ENCODE measurements at regions not wholly inside any gene's neighbourhood (a gene's known extent, or its start where the extent isn't known, plus 50 kb on each side); places are given as distances from the start of the nearest gene placed in this dataset.
"Not testable (repeated sequence)": the region's sequence is repeated elsewhere in the genome, so short reads cannot be mapped to it uniquely, and the experiment has no call there.

DNA sequence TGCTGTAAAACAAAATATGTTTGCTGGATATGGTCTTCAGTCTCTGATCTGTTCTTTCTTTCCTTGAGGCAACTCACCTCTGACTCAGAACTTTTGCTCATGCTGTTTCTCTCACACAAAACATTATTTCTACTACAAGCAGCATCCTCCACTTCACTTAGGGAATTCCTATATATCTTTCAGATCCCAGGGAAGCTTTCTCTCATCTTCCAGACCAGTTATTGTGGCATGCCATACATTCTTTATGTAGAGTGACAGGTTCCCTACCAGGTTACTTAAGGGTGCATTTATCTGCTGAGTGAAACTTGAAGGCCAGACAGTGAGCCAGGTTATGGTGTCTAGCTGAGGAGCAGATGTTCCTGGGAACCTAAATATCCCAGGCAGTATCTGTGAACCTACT lies 1226.0 kb downstream of the CDH8 start:
- no peak for DNase-seq (ENCODE audit: low read depth in 2 of 2)

DNA sequence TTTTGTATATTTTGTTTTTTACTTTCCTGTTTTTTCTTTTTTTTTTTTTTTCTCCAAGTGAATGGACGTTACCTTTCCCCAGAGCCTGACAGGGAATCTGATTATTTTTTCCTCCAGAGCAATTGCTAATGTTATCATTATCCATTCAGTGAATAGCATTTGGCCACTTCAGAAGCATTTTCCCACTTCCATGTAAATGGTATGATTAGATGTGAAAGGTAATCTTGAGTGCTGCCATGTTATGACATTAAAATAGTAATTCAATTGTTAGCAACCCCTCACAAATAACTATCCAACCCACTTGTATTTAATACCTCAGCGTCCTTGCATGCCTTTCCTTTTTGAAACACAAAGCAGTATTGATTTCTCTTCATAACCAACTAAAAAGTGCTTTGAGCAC lies 1243.8 kb downstream of the CDH8 start:
- no peak for DNase-seq (ENCODE audit: low read depth in 2 of 2)

DNA sequence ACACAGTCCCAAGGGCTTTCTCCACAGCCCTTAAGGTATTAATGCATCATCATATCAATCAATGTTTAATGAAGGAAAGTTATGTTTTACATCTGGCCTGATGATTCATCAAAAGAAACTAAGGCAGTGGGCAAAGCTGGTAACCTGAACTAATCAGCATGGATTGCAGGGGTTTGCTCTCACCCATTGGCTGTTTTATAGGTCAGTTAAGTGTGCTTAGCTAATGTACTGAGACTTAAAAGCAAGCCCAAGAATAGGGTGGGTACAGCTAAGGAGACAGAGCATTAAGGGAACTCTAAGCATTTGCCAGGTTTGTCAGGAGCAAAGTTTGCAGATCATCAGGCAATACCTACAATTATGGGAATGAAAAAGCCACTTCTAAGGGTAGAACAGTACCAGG lies 1247.6 kb downstream of the CDH8 start:
- DNase-seq (ENCODE audit: low read depth in 2 of 2), result no peak

DNA sequence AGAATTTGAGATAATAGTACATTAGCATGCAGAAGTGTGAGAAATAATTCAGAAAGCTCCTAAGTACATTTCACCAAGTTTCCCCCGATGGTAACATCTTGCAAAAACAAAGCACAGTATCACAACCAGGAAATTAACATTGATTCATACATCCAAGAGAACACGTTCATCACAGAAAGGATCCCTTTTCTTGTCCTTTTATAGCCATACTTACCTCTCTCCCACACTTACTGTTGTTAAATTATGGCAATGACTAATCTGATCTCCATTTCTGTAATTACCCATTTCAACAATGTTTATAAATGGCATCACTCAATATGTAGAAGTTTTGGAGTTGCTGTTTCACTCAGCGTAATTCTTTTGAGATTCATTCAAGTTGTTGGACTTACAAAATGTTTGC lies 1260.0 kb downstream of the CDH8 start:
- DNase-seq (ENCODE audit: low read depth in 2 of 2), result no peak

DNA sequence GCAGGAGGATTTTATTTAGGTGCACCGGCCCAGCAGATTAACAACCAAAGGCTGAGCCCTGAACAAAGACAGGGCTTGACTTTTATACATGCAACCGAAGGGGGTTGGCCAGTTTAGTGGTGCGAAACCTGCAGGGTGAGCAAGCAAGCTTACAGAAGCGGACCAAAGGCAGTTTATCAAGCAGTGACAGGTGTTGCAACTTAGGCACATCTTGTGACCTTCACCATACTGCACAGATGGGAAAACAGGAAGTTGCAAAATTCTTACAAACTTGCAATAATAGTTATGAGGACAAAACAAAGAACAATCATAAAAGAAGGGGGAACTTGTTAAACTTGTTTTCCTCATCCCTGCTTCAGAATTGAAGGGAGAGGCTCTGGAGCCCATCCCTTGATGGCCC lies 1265.1 kb downstream of the CDH8 start:
- DNase-seq (ENCODE audit: low read depth in 2 of 2), result no peak

DNA sequence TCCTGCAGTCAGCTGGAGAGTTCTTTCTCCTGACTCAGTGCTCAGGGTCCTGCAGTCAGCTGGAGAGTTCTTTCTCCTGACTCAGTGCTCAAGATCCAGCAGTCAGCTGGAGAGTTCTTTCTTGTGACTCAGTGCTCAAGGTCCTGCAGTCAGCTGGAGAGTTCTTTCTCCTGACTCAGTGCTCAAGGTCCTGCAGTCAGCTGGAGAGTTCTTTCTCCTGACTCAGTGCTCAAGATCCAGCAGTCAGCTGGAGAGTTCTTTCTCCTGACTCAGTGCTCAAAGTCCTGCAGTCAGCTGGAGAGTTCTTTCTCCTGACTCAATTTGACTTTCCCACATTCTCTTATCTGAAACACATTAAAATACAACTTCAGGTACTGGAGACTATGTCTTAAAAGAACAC lies 1265.9 kb downstream of the CDH8 start:
- not testable (repeated sequence) for DNase-seq (ENCODE audit: low read depth in 2 of 2)

DNA sequence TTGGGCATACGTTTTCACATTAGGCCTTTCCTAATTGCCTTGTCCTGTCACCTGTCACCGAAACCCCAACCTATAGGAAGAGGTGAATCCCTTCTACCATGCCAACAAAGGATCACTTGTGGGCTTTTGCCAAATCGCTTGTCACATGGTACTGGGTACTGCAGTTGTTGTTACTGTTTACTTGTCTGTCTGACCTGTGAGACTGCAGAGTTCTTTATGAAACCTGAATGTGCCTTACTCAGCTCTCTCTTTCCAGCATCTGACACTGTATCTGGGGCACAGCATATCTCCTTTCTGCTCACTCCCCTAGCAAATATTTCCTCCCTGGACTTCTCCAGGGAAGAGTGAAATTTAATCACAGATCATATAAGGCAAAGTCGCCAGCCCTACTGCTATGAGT lies 1272.4 kb downstream of the CDH8 start:
- no peak for DNase-seq (ENCODE audit: low read depth in 2 of 2)

DNA sequence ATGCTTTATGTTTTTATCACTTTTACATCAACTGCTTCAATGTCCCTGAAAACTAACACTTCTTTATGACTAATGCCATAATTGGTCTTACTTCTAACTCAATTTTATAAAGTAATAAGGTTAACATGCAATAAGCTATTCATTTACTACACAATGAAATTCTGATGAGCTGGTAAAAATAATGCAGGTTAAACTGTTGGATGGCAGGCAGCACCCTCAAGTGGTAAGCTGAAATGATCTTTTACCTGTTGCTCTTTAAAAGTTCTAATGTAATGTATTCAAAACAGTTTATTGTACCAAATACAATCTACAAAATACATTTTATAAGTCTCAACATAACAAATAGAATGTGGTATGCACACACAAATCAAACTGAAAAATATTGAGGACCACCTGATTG lies 1280.3 kb downstream of the CDH8 start:
- DNase-seq (ENCODE audit: low read depth in 2 of 2), result no peak

DNA sequence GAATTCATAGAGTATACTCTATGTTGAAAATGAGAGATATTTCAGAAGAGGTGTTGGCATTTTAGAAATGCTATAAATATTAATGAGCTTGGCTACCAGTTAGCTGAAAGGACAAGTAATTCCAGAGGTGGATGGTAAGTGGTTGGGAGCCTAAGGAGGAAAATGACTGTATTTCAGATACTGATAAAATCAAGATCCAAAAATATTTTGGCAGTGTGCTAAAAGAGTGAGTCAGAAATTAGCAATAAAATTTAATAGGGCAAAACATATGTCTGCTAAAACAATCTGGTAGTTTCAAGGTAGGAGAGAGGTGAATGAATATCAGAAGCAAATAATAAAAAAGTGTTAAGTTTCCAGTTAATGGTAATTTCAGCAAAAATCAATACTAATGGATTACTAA lies 1287.9 kb downstream of the CDH8 start:
- DNase-seq (ENCODE audit: low read depth in 2 of 2), result no peak

DNA sequence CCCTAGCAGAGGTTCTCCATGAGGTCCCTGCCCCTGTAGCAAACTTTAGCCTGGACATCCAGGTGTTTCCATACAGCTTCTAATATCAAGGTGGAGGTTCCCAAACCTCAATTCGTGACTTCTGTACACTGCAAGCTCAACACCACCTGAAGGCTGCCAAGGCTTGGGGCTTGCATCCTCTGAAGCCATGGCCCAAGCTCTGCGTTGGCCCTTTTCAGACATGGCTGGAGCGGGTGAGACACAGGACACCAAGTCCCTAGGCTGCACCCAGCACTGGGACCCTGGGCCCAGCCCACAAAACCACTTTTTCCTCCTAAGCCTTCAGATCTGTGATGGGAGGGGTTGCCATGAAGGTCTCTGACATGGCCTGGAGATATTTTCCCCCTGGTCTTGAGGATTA lies 1292.0 kb downstream of the CDH8 start:
- DNase-seq (ENCODE audit: low read depth in 2 of 2), result no peak

DNA sequence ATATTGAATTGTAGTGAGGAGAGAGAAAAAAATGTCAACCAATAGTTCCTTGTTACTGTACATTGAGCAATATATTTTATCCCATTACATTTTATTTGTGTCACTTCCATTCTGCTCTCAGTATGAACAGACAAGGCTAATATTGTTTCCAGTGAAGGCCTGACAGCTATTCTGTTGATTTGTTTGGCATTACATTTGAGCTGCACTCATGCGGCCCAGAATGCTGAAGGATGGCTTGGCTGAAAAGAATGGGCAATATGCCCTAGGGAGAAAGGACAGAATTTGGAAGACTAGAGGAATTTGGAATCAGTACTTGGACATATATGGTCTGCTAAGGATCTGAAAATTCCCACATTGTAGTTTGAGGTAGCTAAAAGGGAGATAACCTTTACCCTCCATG lies 1294.4 kb downstream of the CDH8 start:
- no peak for DNase-seq (ENCODE audit: low read depth in 2 of 2)

DNA sequence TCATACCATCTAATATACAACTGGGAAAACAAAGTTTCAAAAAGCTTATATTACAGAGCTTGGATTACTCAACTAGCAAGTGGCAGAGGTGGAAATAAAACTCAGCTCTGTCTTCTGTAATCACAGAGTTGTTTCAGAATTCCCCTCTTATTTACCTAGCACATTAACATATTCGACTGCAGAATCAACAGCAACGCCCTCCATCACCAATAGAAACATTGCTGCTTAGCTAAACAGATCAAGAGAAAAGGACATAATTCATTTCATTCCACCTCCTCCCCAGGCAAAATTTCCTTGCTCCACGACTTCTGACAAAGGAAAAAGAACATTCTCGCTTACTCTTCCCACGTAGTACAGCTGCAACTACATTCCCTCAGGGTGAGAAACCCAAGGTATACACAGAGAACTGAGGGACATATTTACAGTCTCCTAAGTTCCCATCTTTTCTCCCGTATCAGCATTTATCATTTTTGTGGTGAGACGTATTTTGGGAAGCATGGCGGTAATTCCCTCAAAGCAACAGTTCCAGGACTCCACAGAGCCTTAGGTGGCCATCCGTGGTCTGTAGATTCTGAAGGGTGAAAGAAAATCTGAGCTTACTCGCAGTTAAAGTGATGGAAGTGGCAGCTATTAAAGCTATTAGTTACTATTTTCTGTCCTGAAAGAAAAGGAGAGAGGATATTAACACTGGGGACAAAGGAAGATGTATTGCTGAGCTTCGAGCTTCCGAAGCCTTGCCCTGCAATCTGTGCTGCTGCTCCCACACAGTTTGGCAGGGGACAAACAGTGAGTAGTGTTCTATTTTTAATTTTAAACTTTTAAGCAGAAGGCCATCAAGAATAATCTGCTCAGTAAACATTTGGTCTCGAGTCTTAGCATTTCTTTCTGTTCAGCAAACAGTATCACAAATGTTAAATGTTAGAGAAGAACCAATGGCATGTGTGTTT lies 1296.2 kb downstream of the CDH8 start:
- DNase-seq (ENCODE audit: low read depth in 2 of 2), result no peak

DNA sequence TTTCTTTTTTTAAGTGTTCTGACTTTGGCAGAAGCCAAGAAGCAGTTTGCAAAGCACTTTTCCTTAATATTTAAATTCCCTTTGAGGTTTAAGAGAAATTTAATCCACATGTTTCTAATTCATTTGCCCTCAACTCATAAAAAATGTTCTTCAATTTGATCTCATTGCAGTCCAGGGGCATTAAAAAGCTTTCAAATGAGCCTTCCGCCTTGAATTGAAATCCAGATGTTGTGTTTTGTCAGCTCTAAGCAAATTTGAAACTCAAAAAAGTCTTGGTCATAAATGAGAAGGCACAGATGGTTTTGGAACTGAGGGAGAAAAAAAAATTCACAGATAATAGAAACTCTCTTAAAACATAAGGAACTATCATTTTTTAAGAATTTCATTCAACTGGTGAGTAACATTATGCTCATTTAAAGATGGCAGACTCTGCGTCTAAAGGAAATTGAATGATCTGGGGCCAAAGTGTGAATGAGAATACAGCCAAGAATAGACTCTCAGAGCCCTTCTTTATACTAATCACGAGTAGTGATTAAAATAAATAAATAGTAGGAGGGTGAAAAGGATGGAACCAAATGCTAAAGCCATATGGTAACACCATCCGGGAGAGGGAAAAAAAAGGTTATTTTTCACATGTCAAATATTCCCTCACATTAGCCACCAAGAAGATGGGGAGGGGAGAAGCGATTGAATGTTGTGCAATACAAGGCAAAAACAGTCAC lies 1304.7 kb downstream of the CDH8 start:
- no peak for DNase-seq (ENCODE audit: low read depth in 2 of 2)

DNA sequence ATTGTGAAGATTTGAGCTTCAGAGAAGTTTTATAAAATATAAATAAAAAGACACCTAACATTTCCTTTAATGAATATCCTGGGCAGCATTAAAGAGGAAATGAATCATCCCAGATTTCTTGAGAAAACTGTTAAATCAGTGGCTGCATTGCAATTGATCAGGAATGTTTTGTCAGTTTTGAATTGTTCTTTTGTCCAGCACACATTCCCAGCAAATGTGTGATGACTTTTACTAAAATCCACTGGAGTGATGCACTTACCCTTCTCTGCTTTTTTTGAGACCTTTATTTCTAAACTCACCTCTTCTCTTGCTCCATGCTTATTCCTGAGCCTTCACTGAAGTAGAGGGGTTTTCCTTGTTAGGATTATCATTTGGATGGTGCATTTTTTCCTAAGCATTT lies 1307.2 kb downstream of the CDH8 start:
- DNase-seq (ENCODE audit: low read depth in 2 of 2), result no peak

DNA sequence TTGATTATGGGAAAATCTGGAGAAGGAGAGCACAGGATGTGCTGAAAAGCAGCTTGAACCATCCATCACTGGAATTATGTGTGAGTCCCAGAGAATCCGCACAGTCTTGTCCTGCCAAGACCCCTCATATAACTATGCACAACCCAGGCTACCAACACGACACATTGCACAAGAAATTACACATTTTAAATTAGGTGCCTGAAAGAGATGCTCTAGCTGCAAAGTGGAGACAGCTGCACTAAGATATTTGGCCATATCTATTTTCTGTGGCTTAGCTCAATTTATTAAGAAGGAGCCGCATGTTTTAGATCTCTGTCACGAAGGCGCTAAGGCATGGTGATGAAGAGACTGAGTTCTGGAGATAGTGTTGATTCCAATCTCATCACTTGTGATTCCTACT lies 1308.4 kb downstream of the CDH8 start:
- no peak for DNase-seq (ENCODE audit: low read depth in 2 of 2)

DNA sequence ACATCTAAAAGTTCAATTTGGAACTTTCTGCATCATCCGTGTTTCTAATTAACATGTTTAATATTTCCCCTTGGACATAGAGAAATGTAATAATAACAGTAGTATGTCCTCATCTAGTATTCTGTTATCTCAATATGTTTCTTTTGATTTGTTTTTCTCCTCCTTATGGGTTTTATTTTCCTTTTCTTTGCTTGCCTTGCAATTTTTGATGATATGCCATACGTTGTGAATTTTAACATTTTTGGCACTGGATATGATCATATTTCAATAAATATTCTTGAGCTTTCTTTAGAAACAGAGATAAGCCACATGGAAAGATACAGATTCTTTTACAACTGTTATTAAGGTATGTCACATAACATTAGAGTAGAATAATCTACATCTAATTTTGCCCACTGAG lies 1316.2 kb downstream of the CDH8 start:
- no peak for DNase-seq (ENCODE audit: low read depth in 2 of 2)

DNA sequence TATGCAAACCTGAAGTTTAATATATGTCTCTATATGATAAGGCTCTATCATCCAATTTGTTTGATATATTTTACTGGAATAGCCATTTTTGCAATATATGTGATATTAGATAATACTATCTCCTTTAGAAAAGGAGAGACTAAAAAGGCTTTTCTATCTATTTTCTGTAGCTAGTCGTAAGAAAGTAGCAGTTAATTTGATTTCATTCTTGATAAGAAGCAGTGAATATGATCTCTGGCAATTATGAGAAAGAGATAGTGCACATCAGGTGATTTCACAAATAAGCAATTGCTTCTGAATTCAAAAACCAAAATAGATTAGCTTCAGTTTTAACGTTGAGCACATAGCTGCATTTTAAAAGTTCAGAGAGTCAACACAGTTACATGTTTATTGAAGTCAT lies 1318.4 kb downstream of the CDH8 start:
- no peak for DNase-seq (ENCODE audit: low read depth in 2 of 2)

DNA sequence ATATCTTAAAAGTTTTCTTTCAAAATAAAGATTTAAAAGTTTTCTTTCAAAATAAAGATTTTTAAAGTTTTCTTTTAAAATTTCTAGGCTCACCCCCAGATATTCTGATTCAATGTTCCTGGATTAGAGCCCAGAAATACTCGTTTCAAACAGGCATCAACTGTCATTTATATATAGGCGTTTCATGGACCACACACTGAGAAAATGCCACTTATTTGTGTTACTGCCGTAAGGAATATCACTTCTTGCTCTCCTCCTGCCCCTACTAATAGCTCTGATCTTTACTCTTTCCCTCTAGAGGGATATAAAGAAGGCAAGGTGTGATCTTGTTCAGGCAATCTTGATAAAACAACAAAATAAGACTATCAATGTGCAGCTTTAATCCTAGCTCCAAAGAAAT lies 1324.1 kb downstream of the CDH8 start:
- DNase-seq (ENCODE audit: low read depth in 2 of 2), result no peak

DNA sequence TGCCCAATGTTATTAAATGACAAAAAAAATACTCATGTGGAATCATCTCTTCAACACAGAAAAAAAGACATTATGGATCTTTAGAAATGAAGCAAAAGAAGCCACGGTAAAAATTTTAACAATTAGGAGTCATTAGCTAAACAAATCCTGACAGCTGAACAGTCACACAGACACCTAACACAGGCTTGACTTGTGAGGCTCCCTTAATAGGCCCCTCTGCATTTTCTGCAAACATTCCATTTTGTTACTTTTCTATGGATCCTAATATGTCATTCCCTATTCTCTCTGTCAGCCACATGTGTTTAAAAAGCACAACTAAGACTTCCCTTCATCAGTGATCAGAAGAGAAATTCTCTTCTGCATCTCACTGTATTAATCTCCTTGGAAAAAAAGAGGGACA lies 1331.5 kb downstream of the CDH8 start:
- DNase-seq (ENCODE audit: low read depth in 2 of 2), result no peak

DNA sequence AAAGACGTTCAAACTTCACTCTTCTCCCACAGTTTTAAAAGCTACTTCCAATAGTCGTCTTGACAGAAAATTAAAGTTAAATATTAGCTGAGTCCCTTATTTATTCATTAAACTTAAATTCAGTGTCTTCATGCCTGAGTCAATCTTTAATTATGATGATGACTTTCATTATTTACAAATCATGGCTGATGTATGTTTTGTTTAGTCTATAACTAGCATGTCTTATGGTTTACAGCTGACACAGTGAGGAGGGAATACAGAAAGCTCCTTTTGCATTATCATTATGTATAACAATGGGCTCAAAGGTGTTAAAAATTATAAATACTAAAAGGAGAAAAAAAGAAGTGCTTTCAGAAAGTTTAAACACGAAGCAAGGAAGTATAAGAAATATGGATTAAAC lies 1333.1 kb downstream of the CDH8 start:
- DNase-seq (ENCODE audit: low read depth in 2 of 2), result no peak

DNA sequence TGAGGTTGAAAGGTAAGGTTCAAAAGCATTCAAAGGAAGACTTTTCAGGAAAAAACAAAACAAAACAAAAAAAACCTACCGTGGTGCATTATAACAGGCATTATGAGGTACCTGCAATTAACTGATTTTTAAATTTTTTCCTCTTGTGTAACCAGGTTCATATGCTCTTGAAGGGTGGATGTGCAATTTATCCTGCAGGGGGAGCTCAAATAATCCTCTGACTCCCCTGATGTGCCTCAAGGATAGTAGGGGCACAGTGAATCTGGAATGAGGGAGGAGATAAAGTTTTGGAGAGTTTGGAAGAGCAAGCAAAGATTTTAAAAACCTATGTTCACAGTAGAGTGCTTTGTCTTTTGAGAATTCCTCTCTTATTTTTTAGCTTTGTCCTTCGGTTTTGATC lies 1349.4 kb downstream of the CDH8 start:
- DNase-seq (ENCODE audit: low read depth in 2 of 2), result no peak

DNA sequence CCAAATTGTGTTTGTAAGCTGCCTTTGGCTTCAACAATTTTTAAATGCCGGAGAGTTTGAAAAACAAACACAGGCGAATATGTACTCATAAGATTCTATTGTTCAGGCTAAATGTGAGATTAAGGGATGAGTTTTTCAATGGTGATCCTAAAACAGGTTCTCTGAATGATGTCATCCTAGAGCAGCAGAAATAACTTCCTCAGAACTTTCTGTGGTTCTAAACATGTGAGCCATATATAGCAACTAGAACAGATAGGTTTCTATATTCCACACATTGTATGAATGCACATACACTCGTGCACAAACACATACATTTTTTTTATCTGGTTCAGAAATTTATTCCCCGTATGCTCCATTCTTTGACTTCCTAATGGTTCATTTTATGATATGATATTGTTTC lies 1352.2 kb downstream of the CDH8 start:
- no peak for DNase-seq (ENCODE audit: low read depth in 2 of 2)

DNA sequence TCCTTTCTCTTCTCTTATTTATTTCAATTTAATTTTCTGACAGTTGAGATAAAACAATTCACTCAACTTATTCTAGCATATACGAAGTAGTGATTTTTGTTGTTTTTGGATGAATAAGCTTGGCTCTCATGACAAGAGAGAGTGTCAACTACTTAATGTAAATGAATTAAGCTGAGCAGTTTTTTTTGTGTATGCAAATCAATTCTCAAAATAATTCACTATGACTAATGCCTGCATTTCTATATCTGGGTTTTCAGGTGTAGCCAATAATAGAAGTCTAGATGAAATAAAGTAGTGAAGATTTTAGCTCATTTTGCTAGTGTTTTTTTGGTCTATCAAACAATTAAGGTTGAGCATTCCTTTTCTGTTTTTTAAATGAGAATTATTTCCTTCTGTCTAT lies 1354.0 kb downstream of the CDH8 start:
- DNase-seq (ENCODE audit: low read depth in 2 of 2), result no peak

Data from stimulated activated CD4-positive, alpha-beta T cell treated with anti-CD3 and anti-CD28 coated beads, Interleukin-4, amount 100 ng/mL, for 48 hours (primary cell).